Stimulated activated CD4-positive, alpha-beta T cell treated with anti-CD3 and anti-CD28 coated beads, TNF-alpha, amount 100 ng/mL, for 1 hour (primary cell): ENCODE measurements at regions not wholly inside any gene's neighbourhood (a gene's known extent, or its start where the extent isn't known, plus 50 kb on each side); places are given as distances from the start of the nearest gene placed in this dataset.

ENCODE experiments used
- DNase-seq, 3 donors: peaks; one replicate each; pipeline ENCODE4 v3.0.0-alpha.2; 2020; ENCODE audit warnings: low read depth in 3 of 3, low spot score in 1 of 3

DNA sequence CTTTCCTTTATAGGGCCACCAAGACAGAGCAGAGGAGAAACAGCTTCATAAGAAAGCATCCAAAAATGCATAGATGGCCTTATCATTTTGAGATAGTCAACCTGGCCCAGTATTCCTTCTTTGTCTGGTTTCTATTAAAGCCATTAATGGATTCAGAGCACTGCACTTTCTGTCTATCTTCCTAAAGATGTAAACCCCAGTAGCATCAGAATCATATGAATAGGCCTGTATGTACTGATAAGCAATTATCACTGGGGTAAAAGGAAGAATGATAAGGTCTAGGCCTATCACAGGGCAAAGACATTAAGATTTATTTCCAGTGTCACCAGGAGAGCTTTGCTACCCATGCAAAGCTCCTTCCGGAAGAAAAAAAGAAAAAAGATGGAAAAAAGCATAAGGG lies 432.5 kb upstream of the C9orf72 start:
- DNase-seq, result no peak

DNA sequence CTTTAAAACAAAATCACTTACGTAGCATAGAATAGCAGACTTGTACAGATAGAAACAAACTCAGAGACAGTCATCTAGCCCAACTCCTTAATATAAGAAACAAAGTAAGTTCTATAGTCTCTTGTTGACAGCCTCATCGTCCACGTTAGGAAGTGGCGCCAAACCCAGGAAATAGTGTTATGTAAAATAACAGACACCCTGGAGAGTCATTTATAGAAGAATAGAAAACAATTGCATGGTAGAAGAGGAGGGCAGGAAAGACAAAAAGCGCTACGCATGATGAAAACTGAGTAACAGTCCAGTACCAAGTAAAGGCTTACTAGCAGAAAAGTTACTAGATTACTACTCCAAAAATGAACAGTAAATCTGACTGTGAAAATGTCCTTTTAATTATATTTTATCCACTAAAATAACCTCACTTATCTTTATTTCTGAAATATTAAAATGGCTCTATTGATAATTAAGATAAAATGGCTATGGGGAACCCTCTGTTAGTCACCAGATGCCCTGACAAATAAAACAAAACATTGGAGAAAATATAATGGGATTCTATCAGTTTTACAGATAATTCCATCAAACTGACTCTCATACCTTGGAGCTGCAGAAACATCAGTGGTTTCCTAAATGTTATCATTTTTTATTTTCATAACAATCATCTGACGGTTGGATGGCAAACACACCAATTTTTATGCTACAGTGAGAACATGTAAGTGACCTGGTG lies 434.0 kb upstream of the C9orf72 start:
- DNase-seq, result no peak

DNA sequence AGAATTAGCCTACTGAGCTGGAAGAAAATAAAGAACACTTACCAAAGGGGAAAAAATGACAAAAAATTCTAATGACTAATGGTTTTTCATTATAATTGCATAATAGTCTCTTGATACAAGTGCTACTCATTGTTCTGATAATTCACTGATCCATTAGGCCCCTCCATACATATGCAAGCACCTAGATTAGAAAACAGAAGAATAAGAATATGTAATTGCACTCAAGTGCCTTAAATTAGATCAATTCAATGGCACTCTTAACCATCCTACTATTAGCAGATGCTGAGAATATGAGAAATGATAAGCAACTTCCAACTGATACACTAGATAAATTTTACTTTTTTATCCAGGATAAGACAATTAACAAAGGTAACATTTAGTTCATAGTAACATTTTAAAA lies 440.9 kb upstream of the C9orf72 start:
- DNase-seq, result no peak

DNA sequence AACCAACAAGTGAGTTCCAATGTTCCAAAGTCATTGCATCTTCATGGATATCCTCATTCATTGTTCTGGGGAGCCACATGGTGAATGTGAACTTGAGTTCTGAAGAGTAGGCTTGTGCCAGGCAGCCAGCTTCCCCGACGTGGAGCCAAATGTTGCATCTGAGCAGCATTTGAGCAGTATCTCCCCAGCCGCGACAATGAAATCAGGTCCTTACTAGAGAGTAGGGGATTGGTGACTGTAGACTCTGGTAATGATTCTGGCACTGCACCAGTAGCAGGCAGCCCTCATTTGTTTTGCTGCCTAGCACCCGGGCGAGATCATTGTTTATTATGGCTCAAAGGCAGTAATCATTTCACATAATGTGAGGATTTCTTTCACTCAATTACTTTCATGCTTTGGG lies 451.4 kb upstream of the C9orf72 start:
- no peak for DNase-seq

DNA sequence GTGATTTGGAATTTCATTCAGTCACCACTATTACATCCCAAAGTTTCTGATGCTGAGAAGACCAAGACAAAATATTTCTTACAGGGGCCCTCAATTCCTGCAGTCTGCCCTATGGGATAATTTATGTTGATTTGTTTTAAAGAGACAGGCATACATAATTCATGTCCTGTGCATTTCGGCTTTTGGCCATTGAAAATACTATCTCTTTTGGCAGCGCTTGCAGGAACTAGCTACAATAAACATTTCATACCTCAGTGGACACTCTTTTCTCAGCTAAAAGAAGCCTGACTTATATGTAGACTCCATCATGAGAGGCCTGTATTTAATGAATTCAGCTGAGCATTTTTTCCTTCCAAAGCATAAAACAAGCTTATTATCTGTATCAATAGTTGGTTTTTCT lies 451.9 kb upstream of the C9orf72 start:
- no peak for DNase-seq

DNA sequence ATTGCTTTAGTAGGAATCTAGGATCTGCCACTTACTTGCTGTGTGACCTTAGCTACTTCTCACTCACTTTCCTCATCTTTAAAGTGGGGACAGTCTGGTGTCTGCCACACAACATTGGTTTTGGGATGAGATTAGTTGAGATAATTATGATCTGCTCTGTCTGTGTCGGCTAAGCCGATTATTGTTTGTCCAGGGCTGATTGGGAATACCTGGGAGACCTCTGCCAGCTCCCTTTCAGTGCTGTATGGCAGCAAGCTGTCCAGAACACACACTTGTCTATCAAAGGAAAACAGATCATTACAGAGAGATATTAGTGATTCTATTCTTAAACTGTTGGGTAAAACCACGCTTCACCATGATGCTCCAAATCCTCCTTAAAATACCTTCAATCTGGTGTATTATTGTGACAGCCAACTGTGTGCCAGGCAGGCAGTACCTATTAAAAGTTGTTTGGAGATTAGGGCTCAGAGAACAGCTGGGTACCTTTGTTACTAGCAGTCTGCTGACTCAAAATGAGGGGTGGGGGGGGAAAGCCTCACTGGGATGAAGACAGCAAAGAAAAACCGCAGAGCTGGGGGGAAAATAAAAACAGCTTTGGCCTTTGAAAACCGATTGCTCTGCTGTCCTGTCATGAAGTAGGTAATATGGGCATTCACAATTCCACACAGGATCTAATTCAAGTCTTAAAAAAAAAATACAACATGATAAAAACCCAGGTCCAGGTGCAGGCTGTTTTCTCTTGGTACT lies 458.4 kb upstream of the C9orf72 start:
- no peak for DNase-seq

DNA sequence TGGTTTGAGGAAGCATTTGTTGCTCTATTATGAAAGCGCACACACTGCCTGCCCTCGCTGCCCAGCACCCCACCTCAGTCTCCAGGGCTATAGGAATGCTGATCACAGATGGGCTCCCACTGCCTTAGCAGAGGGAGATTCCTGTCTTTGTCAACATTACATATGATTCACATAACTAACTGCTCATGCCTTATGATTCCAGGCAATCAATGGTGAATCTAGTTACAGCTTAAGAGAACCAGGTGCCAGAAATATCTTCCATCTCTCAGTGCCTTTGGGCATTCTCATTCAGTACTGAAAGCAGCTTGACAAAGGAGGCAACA lies 458.9 kb upstream of the C9orf72 start:
- DNase-seq, result no peak

DNA sequence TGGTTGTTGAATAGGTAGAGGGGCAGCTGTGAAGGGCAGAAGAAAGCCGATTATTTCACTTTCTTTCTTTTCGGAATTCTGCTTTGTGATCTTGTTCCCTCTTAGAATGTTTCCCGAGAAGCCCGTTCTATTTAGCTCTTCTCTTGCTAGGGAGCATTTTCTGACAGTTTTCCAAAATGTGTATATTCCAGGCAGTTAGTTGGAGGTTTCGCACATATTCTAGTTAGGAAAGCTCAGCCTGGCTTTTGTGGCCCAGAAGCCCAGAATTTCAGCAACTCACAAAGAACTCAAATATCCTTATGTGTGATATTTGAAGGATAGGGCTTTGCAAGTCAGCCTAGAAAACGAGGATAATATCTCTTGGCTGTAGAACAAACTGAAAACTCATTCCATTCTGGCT lies 461.0 kb upstream of the C9orf72 start:
- no peak for DNase-seq

DNA sequence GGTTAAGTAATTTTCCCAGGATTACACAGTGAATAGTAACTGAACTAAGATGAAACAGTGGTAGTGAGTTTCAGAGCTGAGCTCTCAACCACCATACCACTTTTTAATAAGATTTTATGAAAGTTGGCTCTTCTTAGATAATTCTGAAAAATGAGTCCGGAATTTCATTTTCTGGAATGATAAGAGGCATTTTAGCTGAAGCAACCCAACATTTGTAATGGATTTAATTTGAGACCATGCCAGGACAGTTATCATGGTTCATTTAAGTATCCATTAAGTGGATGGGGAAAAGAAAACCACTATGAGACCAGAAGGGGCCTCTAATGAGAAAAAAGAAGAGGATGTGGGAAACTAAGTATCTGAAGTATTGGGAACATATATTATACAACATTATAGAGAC lies 464.7 kb upstream of the C9orf72 start:
- DNase-seq, result no peak

DNA sequence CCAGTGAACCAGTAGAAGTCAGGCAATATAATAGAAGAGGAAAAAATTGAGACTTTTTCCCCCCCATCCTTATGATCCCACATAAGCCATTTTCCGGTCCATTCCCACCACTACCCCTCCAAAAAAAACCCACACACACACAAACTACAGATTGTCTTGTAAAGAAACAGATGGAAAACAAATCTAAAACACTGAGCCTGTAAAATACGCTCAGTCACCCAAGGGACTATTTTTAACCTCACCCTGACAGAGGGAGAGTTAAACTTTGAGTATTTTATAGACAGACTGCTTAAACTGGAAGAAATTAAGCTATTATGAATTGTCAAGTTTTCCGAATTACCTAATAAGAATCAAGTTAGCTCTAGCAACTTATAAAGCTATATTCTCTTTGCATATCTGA lies 471.8 kb upstream of the C9orf72 start:
- DNase-seq, result no peak

DNA sequence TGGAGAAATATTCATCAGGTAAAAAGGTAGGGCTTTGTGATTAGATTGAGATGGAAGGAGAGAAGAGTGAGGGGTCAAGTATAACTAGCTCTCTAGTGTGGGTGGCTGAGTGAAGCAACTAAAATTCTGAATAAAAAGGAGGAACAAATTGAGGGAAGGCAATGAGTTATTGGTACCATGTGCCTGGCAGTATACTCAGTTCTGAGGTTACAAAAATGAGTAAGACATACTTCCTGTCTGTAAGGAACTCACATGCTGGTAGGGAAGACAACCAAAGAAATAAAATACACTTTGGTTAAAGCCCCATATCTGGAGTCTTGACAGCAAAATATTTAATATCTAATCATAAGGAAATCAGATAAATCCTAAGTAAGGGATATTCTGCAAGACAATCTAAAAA lies 476.8 kb upstream of the C9orf72 start:
- DNase-seq, result no peak

DNA sequence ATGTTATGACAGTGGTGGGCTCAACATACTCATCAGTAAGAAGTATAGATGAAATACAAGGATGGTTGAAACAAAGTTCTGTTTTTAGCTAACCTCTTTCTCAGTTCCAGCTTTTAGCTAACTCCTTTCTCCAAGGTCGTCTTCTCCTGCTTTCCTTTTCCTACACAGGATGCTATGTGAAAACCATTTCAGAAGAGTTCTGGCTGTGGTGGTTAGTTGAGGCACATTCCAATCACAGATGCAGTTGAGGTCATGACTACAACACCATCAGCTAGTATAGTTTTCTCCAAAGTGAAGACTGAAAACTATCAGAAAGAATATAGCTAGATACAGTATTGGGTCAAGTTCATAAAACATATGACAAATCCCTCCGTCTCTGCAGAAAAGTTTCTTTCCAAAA lies 477.7 kb upstream of the C9orf72 start:
- DNase-seq, result no peak

DNA sequence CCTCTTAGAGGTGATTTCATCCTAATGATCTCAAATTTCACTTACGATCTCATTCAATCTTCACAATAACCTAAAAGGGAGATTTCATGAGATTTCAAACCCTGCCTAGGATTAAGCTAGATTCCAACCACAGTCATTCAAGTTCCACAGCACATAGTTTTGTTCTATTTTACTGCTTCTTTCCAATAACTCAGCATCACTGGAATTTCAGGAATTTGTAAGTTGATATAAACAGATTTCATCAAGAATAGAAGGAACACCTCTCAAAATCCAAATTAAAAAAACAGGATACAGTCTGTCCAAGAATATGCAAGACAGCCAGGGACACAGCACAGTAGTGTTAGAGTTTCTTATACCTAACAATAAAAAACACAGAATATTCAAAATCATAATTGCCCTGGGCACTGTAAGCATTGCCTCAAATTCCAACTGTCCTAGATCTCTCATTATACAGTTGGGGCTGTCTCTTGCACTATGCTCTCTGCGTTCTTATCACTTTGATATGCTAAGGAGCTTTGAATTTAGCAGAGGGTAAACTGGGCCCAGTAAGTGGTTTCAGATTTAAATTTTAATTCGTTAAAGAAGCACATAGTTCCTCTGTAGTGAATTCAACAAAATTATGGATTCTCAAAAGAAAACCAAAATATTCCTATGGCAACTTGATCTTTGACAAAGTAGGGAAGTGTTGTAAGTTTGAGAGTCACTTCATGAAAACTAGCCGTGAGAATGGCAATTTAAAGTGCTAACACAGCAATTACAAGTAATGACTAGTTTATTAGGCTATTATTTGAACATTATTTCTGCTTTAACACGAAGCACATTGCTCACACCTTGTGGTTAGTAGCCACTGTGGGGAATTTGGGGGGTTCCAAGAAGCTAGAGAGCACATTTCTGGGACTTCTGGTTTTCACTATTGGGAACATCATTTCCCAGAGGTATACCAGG lies 478.6 kb upstream of the C9orf72 start:
- no peak for DNase-seq

DNA sequence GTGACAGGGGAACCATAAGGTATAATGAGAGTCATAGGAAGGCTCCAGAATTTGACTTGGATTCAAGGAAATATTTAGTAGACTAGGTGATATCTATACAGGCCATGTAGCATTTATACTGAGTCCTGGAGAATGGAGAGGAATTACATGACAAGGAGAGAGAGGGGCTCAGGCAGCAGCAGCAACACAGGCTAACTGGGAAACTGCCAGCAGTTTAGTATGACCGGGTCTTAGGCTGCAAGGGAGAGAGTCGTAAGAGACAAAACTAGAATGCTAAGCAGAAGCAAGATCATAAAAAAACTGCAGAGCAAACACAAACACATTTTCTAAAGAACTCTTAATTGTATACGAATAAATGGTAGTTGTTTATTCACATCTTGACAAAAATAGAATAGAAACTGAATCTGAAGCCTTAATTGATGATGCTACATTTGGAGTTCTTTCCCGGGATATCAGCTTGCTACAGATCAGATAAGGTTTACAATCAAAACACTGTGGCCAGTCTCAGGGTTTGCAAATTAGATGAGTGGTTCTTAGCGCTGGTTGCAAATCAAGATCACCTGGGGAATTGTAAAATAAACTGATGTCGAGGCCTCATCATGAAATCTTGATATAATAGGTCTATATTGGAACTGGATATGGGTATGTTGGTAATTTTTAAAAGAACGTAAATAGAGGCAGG lies 480.0 kb upstream of the C9orf72 start:
- no peak for DNase-seq

DNA sequence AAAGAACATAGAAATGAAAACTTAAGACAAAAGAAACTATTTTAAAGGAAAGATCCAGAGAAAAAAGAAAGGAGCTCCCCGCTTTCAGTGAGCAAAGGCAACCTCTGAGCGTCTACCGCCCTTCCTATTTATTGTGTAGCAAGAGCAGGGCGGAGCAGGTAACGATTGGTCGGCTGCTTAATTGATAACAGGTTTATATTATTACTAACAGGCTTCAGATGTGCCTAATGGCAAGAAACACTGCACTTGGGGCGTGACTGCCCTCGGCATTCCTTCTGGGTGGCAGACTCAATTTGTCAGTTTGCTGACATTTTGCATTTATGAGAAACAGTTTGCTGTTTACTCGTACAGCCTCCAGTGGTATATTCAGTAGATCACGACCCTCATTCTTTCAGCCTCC lies 482.7 kb upstream of the C9orf72 start:
- DNase-seq, result no peak

DNA sequence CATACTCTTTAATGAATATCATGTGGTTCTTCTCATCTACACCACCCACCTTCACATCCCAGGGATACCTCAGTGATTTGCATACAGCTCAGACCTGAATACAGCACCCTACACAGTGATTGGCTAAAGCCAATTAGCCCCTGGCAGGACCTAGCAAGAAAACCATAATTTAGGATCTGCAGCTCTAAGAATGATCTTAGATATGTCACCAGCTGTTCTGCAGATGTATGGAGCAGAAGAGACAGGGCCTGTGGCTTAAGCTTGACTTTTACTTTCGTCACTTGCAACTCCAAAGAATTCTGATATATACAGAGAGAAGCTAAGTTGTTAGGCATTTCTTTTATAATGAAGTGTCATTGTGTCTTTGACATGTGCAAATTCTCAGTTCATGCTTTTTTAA lies 483.2 kb upstream of the C9orf72 start:
- DNase-seq, result no peak

DNA sequence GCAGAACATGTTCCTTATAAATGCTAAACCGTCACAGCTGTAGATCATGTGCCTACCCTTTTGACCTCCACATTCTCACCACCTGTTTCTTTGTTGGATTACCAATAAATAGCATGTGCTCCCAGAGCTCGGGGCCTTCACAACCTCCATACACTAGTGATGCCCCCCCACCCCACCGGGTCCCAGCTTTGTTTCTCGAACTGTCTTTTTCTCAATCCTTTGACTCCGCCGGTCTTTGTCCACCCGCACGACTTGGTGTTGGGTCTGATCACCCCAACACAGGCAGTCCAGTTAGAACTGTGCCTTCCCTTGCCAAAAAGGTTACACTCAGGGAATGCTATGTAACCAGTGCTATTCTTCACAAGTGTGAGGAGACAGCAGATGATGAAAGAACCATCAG lies 485.9 kb upstream of the C9orf72 start:
- DNase-seq, result no peak

DNA sequence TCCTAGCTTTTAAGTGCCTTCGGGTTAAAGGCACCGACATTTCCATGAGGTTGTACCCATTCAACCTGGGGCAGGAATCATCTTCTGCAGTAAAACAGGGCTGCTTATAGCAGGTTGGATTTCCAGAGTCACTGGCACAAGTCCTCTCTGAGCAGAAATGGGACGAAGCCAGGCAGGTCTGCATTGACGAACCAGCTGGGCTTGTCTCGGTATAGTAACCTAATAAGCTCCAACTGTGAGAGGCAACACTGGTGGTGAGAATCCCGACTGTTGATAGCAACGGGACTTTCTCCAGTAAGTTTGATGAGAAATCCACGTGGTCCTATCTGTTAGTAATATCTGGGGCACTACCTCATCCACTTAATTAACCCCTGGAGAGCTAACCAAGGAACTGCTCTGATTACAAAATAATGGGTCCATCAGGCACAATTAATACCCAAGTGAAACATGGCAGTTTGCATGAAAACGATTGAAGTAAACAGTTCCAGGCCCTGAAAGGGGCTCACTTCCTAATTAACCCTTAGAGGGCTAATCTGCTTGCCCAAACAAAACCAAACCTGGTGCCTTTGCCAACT lies 491.0 kb upstream of the C9orf72 start:
- DNase-seq, result no peak

DNA sequence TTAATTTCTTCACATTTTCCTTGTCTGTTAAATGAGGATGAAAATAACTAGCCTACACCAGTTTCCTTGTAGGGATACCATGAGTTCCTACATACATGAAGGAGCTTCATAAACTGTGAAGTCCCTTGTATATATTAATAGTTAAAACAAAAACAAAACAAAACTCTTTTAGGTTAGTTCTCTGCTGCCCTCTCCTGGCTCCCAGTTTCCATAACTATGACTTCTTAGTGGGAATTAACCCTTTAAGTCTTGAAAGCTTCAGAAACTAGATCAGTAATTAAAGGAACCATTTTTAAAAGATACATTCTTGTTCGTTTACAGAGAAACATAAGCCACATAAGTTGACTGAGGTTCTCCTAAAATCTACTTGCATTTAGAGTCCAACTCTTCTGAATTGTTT lies 500.0 kb upstream of the C9orf72 start:
- DNase-seq, result no peak

DNA sequence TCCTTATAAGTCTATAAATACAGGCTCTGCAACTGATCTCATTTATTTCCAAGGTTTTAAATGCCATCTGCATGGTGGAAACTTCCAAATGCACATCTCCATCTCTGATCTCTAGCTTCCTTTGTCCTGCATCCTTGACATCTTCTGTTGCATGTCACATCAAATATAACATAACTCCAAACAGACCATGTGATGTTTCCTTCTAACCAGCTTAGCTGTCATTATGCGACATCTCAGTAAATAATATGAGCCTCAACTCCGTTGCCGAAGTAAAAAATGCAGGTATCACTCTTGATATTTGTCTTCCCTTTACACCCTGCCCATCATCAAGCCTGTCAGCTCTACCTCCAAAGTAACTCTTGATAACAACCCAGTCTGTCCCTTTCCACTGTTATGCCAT lies 506.4 kb upstream of the C9orf72 start:
- no peak for DNase-seq

DNA sequence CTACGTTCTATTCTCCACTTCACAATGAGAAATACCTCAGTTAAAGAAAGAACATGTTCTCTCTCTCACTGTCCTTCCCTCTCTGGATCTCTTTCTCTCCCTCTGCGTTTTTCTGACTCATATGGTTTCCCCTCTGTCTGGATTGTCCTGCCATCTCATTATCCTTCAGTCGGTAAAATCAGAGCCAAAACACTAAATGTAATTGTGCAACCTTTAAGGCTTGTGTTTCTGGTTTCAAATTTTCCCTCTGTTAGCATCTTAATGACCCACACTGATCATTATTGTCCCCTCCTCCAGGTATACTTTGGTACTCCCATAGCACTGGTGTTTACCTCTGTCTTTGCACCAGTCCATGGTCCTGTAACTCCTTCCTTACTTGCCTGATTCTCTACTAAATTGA lies 509.4 kb upstream of the C9orf72 start:
- DNase-seq, result no peak
